ENCODE measurements at regions not wholly inside any gene's neighbourhood (a gene's known extent, or its start where the extent isn't known, plus 50 kb on each side); places are given as distances from the start of the nearest gene placed in this dataset.
A peak's percentile ranks its signal among the peaks of the same experiment; 100 is the strongest.

DNA sequence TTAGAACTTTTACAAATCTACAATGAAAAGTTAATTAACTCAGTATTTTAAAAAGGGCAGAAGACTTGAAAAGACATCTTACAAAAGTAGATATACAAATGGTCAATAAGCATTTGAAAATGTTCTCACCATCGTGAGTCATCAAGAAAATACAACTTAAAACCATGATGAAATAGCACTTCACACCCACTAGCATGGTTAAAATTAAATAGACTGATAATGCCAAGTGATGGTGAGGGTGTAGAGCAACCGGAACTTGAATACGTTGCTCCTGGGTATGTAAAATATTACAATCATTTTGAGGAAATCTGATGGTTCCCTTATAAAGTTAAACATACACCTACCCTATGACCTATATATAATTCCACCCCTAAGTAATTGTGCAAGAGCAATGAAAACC is 319.8 kb upstream of the UMPS start:
- Histone ChIP-seq H2BK12ac (ENCODE audit: low read length) (no peak overlapping the region), H4K8ac (ENCODE audit: low read depth, low read length) (no peak overlapping the region), H3K27me3 (ENCODE audit: control insufficient read depth in 3 of 3, insufficient read depth in 3 of 3, low read depth in 1 of 3, low read length in 3 of 3) (no peaks in the 10 kb centered on the region), H3K4me3 (ENCODE audit: low read length in 2 of 2) (no peak overlapping the region), H3K36me3 (replicated peaks in 1 of 2; ENCODE audit: control insufficient read depth in 2 of 2, insufficient read depth in 2 of 2, low read length in 2 of 2) (peaks cover 7 to 21% of the 10 kb centered on the region in 2 donors), H3K4ac (ENCODE audit: low read length) (no peak overlapping the region), H3K23ac (ENCODE audit: low read depth, low read length, poor library complexity) (no peak overlapping the region), H2BK15ac (ENCODE audit: low read length) (no peak overlapping the region), H3K9ac (ENCODE audit: low read depth, low read length, poor library complexity) (no peak overlapping the region), H2AK5ac (ENCODE audit: low read depth, low read length) (no peak overlapping the region), H3K14ac (ENCODE audit: low read length) (no peak overlapping the region), H3K27ac (replicated peaks; ENCODE audit: low read length) (no peak overlapping the region), H2AFZ (ENCODE audit: low read length) (no peak overlapping the region), H3K79me1 (ENCODE audit: low read depth, low read length) (no peaks in the 10 kb centered on the region), H4K91ac (ENCODE audit: low read depth, low read length, poor library complexity) (no peak overlapping the region), H3K9me3 (replicated peaks in 1 of 2; ENCODE audit: control insufficient read depth in 2 of 2, insufficient read depth in 1 of 2, low read depth in 1 of 2, low read length in 2 of 2) (no peaks in the 10 kb centered on the region), H2BK120ac (ENCODE audit: low read depth, low read length) (no peak overlapping the region), H3K4me1 (ENCODE audit: control insufficient read depth in 2 of 2, insufficient read depth in 1 of 2, low read depth in 1 of 2, low read length in 2 of 2) (peaks cover 0 to 7% of the 10 kb centered on the region in 2 donors), H3K18ac (ENCODE audit: low read length) (no peak overlapping the region), H2BK5ac (ENCODE audit: low read length) (no peak overlapping the region), H3K4me2 (ENCODE audit: insufficient read depth, low read length, poor library complexity, severe bottlenecking) (no peak overlapping the region)
- no CpG with 5 or more reads among the region's 3 CpGs for WGBS, 2 donors (ENCODE audit: extremely low coverage in 2 of 2, insufficient read length in 2 of 2, insufficient replicate concordance in 1 of 2)
- no peak for DNase-seq (ENCODE audit: low spot score)

DNA sequence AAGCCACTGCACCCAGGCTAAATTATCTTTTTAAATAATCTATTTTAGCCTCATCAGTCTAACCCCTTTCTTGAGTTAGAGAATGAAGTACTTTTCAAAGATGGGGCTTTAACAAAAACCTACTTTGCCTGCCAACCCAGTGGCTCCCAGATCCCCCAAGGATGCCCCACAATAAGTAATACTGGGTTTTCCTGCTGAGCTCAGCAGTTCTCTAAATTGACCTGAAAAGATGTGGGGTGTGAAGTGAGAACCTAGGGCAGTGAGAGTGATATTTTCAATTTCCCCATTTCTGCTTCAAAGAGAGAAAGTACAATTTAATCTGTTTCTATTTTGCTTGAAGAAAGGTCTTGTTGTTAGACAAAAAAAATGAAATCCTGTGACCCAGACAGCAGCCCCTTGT is 318.5 kb upstream of the UMPS start:
- H2AFZ ChIP-seq (ENCODE audit: low read length): no peak overlapping the region
- no peak overlapping the region for H3K9ac ChIP-seq (ENCODE audit: low read depth, low read length, poor library complexity)
- peaks cover 0 to 7% of the 10 kb centered on the region in 2 donors for H3K4me1 ChIP-seq (ENCODE audit: control insufficient read depth in 2 of 2, insufficient read depth in 1 of 2, low read depth in 1 of 2, low read length in 2 of 2)
- H4K8ac ChIP-seq (ENCODE audit: low read depth, low read length): no peak overlapping the region
- peaks cover 7 to 29% of the 10 kb centered on the region in 2 donors for H3K36me3 ChIP-seq (replicated peaks in 1 of 2; ENCODE audit: control insufficient read depth in 2 of 2, insufficient read depth in 2 of 2, low read length in 2 of 2)
- H3K27me3 ChIP-seq (ENCODE audit: control insufficient read depth in 3 of 3, insufficient read depth in 3 of 3, low read depth in 1 of 3, low read length in 3 of 3): no peaks in the 10 kb centered on the region
- no peak overlapping the region for H3K4me3 ChIP-seq (ENCODE audit: low read length in 2 of 2)
- H3K9me3 ChIP-seq (replicated peaks in 1 of 2; ENCODE audit: control insufficient read depth in 2 of 2, insufficient read depth in 1 of 2, low read depth in 1 of 2, low read length in 2 of 2): no peaks in the 10 kb centered on the region
- no peak overlapping the region for H2BK15ac ChIP-seq (ENCODE audit: low read length)
- H3K4ac ChIP-seq (ENCODE audit: low read length): no peak overlapping the region
- no peak overlapping the region for H3K14ac ChIP-seq (ENCODE audit: low read length)
- H2AK5ac ChIP-seq (ENCODE audit: low read depth, low read length): no peak overlapping the region
- H3K23ac ChIP-seq (ENCODE audit: low read depth, low read length, poor library complexity): no peak overlapping the region
- H3K79me1 ChIP-seq (ENCODE audit: low read depth, low read length): no peaks in the 10 kb centered on the region
- no peak overlapping the region for H2BK5ac ChIP-seq (ENCODE audit: low read length)
- no peak overlapping the region for H2BK12ac ChIP-seq (ENCODE audit: low read length)
- no peak overlapping the region for H2BK120ac ChIP-seq (ENCODE audit: low read depth, low read length)
- H3K4me2 ChIP-seq (ENCODE audit: insufficient read depth, low read length, poor library complexity, severe bottlenecking): no peak overlapping the region
- DNase-seq (ENCODE audit: low spot score): no peak
- no peak overlapping the region for H3K18ac ChIP-seq (ENCODE audit: low read length)
- no peak overlapping the region for H4K91ac ChIP-seq (ENCODE audit: low read depth, low read length, poor library complexity)
- no peak overlapping the region for H3K27ac ChIP-seq (replicated peaks; ENCODE audit: low read length)

DNA sequence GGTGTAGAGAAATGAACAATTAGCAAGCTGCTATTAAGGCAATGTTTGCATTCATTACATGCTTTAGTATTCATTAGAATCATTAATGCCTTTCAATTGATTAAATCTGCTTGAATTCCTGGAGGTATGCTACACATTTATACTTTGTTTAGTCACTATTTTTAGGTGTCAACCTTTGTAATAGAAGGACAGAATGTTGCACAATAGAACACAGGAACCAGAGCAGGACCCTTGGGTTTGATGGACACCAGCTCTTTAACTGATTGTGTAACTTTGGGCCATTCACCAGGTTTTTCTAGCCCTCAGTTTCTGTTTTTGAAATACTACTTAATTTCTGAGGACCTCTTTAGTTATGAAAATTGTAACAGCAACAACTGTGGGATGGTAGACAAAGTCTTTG is 317.6 kb upstream of the UMPS start:
- H2BK12ac ChIP-seq (ENCODE audit: low read length): no peak overlapping the region
- no peak overlapping the region for H3K9ac ChIP-seq (ENCODE audit: low read depth, low read length, poor library complexity)
- no peak overlapping the region for H2AK5ac ChIP-seq (ENCODE audit: low read depth, low read length)
- no peaks in the 10 kb centered on the region for H3K9me3 ChIP-seq (replicated peaks in 1 of 2; ENCODE audit: control insufficient read depth in 2 of 2, insufficient read depth in 1 of 2, low read depth in 1 of 2, low read length in 2 of 2)
- H2AFZ ChIP-seq (ENCODE audit: low read length): no peak overlapping the region
- peaks cover 7 to 35% of the 10 kb centered on the region in 2 donors for H3K36me3 ChIP-seq (replicated peaks in 1 of 2; ENCODE audit: control insufficient read depth in 2 of 2, insufficient read depth in 2 of 2, low read length in 2 of 2)
- DNase-seq (ENCODE audit: low spot score): no peak
- H3K27ac ChIP-seq (replicated peaks; ENCODE audit: low read length): no peak overlapping the region
- no peak overlapping the region for H3K18ac ChIP-seq (ENCODE audit: low read length)
- H2BK120ac ChIP-seq (ENCODE audit: low read depth, low read length): no peak overlapping the region
- H3K4me3 ChIP-seq (ENCODE audit: low read length in 2 of 2): no peak overlapping the region
- H3K79me1 ChIP-seq (ENCODE audit: low read depth, low read length): no peaks in the 10 kb centered on the region
- peaks cover 0 to 7% of the 10 kb centered on the region in 2 donors for H3K4me1 ChIP-seq (ENCODE audit: control insufficient read depth in 2 of 2, insufficient read depth in 1 of 2, low read depth in 1 of 2, low read length in 2 of 2)
- no peak overlapping the region for H2BK15ac ChIP-seq (ENCODE audit: low read length)
- no peaks in the 10 kb centered on the region for H3K27me3 ChIP-seq (ENCODE audit: control insufficient read depth in 3 of 3, insufficient read depth in 3 of 3, low read depth in 1 of 3, low read length in 3 of 3)
- H3K23ac ChIP-seq (ENCODE audit: low read depth, low read length, poor library complexity): no peak overlapping the region
- H3K14ac ChIP-seq (ENCODE audit: low read length): no peak overlapping the region
- no peak overlapping the region for H3K4me2 ChIP-seq (ENCODE audit: insufficient read depth, low read length, poor library complexity, severe bottlenecking)
- H4K8ac ChIP-seq (ENCODE audit: low read depth, low read length): no peak overlapping the region
- H4K91ac ChIP-seq (ENCODE audit: low read depth, low read length, poor library complexity): no peak overlapping the region
- H2BK5ac ChIP-seq (ENCODE audit: low read length): no peak overlapping the region
- H3K4ac ChIP-seq (ENCODE audit: low read length): no peak overlapping the region

DNA sequence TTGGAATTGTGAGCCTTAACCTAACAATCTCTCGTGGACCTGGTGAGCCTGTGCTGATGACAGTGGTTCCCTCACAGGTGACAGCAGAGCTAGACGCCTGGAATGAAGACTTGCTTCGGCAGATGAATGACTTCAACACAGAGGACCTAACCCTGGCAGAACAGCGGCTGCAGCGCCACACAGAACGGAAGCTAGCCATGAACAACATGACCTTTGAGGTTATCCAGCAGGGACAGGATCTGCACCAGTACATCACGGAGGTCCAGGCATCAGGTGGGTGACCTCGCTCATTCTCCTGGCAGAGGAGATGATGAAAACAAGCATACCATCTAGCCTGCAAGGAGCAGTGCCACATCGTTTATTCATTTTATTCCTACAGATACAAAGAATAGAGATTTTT is 316.9 kb upstream of the UMPS start:
- Histone ChIP-seq H4K8ac (ENCODE audit: low read depth, low read length) (no peak overlapping the region), H3K27me3 (ENCODE audit: control insufficient read depth in 3 of 3, insufficient read depth in 3 of 3, low read depth in 1 of 3, low read length in 3 of 3) (no peaks in the 10 kb centered on the region), H3K27ac (replicated peaks; ENCODE audit: low read length) (no peak overlapping the region), H3K79me1 (ENCODE audit: low read depth, low read length) (no peaks in the 10 kb centered on the region), H3K18ac (ENCODE audit: low read length) (no peak overlapping the region), H2BK15ac (ENCODE audit: low read length) (no peak overlapping the region), H3K4me2 (ENCODE audit: insufficient read depth, low read length, poor library complexity, severe bottlenecking) (no peak overlapping the region), H3K4me1 (ENCODE audit: control insufficient read depth in 2 of 2, insufficient read depth in 1 of 2, low read depth in 1 of 2, low read length in 2 of 2) (peaks cover 0 to 7% of the 10 kb centered on the region in 2 donors), H2AFZ (ENCODE audit: low read length) (no peak overlapping the region), H3K23ac (ENCODE audit: low read depth, low read length, poor library complexity) (no peak overlapping the region), H2BK120ac (ENCODE audit: low read depth, low read length) (no peak overlapping the region), H3K4ac (ENCODE audit: low read length) (no peak overlapping the region), H3K9me3 (replicated peaks in 1 of 2; ENCODE audit: control insufficient read depth in 2 of 2, insufficient read depth in 1 of 2, low read depth in 1 of 2, low read length in 2 of 2) (no peaks in the 10 kb centered on the region), H3K4me3 (ENCODE audit: low read length in 2 of 2) (peak overlapping the region in 1 of 2 donors; percentile 24), H2AK5ac (ENCODE audit: low read depth, low read length) (no peak overlapping the region), H3K36me3 (replicated peaks in 1 of 2; ENCODE audit: control insufficient read depth in 2 of 2, insufficient read depth in 2 of 2, low read length in 2 of 2) (peaks cover 7 to 35% of the 10 kb centered on the region in 2 donors), H3K14ac (ENCODE audit: low read length) (no peak overlapping the region), H2BK5ac (ENCODE audit: low read length) (no peak overlapping the region), H3K9ac (ENCODE audit: low read depth, low read length, poor library complexity) (no peak overlapping the region), H4K91ac (ENCODE audit: low read depth, low read length, poor library complexity) (no peak overlapping the region), H2BK12ac (ENCODE audit: low read length) (no peak overlapping the region)
- WGBS, 2 donors (ENCODE audit: extremely low coverage in 2 of 2, insufficient read length in 2 of 2, insufficient replicate concordance in 1 of 2): no CpG with 5 or more reads among the region's 9 CpGs
- DNase-seq (ENCODE audit: low spot score): no peak

Measured in neuronal stem cell (in vitro differentiated cells).